NCI-H1048 (cell line): ENCODE measurements at regions not wholly inside any gene's neighbourhood (a gene's known extent, or its start where the extent isn't known, plus 50 kb on each side); places are given as distances from the start of the nearest gene placed in this dataset.
"Not testable (repeated sequence)": the region's sequence is repeated elsewhere in the genome, so short reads cannot be mapped to it uniquely, and the experiment has no call there.

Source experiments
- DNase-seq: peaks from one replicate; lab custom pipeline; 2025; lab: John Stamatoyannopoulos, UW

DNA sequence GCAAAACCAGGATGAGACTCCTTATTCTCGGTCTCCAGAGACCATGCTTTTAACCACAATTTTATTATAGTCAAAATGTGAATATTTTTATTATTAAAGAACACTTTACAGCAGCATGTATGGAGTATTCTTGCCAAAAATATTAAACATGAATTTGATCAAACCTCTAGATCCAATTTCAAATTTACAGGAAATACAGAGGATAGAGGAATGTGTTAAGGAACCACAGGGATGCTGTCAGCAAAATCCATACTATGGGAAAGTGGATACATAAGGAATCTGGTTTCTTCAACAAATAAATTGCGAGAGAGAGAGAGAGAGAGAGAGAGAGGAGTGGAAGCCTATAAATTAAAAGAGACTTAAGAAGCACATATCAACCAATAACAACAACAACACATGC is 348.2 kb upstream of the NUDT12 start:
- no peak for DNase-seq

DNA sequence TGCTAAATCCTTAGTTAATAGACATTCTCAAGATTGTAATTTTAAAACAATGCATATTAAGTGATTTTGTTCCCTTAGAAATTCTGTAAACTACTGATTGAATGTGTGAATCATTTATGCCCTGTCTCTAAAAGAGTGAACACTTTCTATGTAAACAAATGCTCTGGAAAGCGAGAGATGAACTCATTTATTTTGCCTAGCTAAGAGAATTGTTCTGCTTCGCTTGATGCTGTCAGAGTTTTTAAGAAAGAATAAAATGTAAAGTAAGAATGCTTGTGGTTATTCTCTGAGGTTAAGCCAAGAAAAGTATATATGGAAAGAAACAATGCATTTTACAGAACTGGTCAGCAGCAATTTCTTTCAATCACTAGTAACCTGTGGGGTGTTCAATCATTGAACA is 347.4 kb upstream of the NUDT12 start:
- no peak for DNase-seq

DNA sequence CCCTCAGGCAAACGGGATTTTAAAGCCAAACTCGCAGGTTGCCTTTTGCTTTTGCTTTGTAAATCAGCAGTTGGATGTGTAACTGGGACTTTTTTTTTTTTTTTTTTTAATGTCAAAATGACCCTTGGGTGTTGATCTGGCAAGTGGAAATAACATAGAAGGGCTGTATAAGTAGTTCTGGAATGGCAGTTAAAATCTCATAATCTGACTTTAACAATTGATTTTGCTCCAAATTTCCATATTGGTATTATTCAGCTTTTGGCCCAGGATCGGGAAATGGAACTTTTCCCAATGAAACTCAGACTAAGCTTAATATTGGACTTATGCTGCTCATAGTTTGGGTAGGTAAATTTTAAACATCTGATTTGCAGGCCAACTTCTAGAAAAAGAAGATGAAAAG is 346.8 kb upstream of the NUDT12 start:
- DNase-seq, result no peak

DNA sequence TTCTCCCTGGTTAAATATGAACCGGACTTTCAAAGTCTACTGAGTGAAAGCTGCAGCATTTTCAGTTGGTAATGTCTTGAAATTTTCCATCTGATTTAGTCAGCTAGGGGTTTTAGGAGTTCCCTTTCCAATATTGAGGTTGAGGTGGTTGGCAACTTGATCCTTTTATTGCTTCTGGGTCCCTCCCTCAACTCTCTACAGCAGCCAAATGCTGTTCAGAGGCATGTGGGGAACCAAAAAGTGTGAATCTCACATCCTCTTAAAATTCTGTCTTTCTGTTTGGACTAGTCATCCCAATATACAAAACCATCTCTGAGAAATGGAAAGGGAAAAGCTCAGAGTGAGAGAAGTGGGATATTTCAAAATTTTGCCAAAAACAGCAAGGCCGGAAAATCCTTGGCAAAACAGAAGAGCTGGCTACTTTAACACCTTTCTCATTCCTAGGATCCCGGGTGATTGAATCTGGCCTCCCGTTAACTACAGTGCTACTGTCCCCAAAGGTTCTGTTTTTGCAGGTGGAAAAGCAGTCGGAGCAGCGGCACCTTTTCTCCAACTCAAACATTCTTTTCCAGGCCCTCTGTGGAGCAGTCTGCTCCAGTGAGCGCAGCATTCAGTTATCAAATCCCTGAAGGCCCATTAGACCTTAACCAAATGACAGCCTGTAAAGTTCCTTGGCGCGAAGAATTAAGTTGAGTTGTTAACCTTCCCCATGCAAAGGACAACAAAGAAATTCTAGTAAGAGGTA is 345.9 kb upstream of the NUDT12 start:
- DNase-seq, result no peak

DNA sequence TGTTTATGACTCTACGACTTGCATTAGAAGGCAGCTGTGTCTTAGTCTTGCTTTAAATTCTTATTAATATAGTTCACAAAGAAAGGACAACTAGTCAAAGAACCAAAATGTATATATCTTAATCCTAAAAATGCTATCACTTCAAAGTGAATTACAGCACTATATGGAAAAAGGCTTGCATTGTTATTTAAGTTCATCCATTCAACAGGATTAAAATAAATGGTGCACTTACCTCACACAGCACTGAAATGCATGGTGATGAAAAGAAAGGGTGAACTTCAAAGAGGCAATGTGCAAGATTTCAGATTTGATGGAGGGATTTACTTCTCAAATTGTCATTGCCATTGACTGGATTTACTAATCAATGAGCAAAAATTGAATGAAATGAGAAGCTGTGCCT is 344.4 kb upstream of the NUDT12 start:
- no peak for DNase-seq

DNA sequence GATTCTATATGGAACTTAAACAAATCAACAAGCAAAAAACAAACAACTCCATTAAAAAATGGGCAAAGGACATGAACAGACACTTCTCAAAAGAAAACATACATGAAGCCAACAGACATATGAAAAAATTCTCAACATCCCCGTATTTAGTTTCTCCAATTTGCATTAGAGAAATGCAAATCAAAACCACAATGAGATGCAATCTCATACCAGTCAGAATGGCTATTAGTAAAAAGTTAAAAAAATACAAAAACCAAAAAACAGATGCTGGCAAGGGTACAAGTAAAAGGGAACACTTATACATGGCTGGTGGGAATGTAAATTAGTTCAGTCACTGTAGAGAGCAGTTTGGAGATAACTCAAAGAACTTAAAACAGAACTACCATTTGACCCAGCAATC is 342.1 kb upstream of the NUDT12 start:
- DNase-seq, result no peak

DNA sequence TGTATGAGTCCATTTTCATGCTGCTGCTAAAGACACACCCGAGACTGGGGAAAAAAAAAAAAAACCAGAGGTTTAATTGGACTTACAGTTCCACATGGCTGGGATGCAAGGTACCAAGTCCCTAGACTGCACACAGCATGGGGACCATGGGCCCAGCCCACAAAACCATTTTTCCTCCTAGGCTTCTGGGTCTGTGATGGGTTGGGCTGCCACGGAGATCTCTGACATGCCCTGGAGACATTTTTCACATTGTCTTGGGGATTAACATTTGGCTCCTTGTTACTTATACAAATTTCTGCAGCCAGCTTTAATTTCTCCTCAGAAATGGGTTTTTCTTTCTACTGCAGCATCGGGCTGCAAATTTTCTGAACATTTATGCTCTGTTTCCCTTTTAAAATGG is 340.3 kb upstream of the NUDT12 start:
- DNase-seq, result no peak

DNA sequence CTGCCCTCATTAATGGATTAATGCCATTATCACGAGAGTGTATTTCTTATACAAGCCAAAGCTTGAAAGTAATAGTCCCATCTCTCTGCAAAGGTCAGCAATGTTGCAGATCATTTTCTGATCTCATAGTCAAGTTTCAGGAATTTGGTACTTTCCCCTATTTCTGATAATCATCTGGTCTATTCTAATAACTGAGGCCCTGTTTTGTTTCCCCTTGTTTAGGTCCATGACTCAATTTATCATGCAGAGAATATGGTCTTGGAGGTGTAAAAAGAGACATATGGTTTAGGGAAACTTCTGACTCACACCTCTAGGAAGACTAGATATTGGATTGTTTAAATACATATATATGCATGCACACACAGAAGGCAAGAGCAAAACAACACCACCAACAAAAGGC is 339.3 kb upstream of the NUDT12 start:
- DNase-seq, result no peak

DNA sequence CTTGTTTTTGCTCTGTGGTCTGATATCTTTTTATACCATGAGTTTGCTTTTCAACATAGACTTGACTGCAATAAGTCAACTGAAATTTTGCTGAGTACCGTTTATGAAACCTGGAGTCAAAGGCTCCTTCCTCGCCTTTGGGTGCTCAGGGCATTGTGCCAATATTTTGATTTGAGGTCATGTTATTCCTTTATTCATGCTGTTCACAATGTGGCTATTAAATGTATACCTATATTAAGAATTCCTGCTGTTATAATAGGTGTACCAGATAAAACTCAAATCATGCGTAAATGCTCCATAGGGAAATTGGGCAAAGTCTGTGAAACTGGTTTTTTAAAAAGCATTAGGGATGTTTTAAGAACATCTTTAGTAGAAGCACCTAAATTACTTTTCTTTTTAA is 334.0 kb upstream of the NUDT12 start:
- no peak for DNase-seq

DNA sequence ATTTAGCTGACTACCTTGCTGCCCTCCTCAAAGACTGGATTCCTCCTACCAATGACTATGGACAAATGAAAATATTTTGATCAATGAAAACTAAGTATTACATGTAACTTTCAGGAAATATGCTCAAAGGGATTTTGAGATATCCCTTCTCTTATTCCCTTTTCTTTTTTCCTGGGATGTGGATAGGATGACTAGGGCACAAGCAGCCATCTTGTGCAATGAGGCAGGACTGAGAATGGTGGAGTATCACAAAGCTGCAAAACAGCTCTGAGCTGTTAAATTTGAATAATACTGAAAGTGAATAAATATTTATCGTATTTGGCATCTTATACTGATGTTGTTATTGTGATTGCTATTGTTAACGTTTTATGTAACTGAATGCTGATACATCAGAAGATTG is 333.1 kb upstream of the NUDT12 start:
- no peak for DNase-seq

DNA sequence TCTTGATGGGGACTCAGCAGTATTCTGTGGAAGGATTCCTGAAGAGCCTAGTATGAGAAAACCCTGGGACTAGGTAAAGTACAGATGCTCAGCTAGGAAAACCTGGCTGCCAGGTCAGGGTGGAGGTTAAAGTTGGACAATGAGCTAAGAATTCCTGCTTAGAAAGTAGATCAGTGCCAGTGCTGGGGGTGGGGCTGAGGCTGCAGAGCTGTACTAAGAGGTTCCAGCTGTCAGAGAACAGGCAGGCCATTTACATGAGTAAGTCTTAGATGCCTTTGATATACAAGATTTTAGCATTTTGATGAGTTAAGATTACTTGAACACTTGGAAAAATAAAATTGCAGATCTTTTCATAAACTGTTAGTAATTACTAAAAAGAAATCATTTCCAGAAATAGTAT is 332.3 kb upstream of the NUDT12 start:
- no peak for DNase-seq

DNA sequence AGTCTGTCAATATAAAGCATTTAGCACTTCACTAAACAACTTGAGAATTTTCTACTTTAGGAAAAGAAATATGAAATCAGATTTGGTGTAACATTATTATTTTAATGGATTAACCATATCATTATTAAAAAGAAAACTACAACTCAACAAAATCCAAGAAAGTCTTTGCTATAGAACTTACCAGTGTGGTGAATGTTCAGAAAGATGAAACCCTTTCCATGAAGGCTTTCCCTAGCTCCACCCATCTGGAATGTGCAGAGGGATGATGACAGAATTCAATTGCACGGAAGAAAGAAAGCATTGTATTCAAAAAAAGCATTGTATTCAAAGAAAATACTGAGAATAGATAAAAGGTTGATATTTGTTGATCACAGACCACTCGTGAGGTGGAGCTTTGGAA is 328.6 kb upstream of the NUDT12 start:
- DNase-seq, result no peak

DNA sequence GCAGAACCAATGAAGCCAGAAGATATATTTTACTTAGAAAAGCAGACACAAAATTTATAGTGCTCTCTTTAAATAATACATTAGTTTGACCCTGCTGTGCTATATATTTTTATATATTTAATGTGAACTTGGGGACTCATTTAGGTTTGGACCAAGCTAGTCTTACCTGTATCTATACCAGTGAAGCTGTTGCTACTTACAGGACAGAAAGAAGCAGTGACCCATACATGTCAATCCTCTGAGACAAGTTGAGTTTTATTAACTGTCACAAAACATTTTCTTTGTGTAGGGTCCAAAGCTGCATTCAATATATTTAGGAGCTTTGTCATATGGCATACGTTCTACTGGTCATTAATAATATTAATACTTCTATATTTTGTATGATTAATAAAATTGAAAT is 327.7 kb upstream of the NUDT12 start:
- no peak for DNase-seq

DNA sequence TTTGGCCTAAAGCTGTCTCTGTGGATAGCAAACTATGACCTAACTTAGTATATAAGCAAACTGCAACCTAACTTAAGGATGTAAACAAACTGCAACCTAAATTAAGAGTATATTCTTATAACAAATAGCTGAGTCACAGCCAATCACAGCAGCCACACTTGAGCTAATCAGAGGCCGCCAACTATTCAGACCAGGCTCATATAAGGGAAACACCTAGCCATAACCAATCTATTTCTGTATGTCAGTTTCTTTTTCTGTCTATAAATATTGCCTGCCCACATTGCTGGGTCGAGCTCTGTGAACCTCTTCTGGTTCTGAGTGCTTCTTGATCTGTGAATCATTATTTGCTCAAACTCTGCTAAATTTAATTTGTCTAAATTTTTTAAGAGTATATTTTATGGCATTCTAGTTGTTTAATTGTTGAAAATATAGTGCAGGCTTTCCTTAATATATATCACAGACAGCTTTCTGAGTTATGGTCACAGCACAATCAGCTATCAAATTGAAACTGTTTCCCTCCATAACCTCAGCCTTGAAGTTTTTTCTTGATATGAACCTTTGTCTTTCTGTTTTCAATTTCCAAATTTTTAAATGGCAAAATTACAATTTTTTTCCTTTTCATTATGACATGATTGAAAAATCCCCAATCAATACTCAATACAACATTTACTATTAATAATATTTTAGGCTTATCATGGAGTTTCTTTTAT is 327.1 kb upstream of the NUDT12 start:
- no peak for DNase-seq

DNA sequence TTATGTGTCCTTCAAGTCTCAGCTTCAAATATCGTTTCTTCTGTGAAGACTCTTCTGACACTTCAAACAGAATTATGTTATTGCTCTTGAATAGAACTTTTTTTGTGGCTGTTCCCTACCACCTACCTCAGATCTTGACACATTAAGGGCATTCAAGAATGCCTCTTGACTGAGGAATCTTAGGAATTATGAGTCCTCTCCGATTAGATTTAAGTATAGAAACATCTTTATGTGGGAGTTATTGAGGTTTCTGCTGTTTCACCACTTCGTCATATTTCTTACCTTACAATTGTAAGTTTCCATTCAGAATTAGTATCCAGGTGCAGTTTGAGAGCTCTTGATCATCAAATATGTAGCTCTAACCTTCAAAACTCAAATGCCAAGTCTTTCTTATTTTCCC is 324.2 kb upstream of the NUDT12 start:
- DNase-seq, result no peak

DNA sequence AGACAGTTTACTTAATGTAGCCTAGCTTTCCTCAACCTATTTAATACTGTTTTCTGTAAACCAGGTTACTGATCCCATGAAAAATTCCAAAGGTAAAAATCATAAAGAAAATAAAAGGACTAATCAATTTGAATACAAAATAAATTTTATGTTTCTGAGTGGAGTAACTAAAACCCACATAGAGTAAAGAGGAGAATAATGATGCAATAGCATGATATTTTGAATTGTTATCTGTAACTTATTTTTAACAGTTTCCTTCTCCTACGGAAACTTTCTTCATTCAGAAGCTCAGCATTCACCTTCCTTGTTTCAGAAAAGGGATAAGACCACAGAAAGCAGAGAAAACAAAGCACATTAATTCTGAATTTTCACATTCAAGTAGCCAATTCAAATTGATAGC is 320.6 kb upstream of the NUDT12 start:
- DNase-seq, result no peak

DNA sequence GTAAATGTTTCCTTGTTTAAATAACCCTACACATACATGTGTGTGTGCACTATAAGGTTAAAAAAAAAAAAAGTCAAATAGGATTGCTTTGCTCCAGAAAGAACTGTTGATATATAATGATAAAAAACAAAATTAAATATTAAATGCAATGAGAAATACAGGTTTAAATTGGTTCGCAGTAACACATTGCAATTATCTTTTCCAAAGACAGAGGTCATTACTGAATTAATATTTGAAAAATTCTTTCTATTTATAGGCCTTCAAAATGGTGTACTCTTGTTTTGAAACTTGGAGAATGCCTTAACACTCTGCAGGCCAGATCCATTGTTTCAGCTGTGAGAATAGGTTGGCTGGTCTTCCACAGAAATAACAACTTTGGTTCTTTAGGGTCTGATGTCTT is 319.0 kb upstream of the NUDT12 start:
- no peak for DNase-seq

DNA sequence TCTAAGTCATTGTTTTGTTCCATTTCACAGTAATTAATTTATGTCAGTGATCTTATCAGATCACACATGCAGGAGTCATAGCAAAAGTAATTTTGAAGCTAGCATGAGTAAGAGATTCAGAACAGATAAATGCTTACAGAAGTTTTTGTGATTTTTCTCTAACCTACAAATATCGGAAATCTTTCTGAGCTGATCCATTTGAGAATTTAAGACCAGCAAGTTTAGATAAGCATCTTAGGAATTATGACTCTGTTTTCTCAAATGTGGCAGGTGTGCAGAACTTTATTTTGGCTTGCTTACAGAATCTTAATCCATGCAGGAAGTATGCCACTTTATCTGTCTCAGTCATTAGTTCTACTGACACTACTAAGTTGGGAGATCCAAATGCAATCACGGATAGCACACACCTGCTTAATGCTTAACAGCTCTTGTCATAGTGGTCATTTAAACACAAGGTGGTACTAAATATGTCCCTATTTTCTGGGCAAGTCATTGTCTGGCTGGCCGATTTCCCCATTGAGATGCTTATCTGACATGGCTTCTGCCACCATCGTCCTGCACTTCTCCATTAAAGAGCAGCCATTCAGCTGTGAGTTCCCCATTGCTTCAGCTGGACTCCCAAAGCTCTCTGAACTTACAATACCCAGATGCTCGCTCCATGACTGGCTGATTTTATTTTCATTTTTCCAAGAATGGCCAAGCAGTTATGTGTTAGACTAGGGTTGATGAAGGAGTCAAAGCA is 305.4 kb upstream of the NUDT12 start:
- DNase-seq, result no peak

DNA sequence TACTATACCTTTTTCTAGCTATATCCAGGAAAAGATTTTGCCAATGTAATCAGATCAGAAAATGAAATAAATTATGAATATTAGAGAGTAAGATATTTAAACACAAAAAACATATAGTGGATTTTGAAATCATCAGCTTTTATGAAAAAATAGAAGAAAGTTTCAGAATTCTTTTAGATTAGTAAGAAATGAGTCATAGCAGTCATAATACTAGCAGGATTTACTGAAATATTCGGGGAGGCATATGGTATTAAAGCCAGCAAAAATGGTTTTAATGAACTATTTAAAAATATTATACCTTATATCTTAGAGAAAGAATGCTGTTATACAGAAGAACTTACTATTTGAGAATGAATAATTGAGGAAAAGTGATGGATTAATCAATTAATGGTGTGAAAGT is 303.6 kb upstream of the NUDT12 start:
- no peak for DNase-seq

DNA sequence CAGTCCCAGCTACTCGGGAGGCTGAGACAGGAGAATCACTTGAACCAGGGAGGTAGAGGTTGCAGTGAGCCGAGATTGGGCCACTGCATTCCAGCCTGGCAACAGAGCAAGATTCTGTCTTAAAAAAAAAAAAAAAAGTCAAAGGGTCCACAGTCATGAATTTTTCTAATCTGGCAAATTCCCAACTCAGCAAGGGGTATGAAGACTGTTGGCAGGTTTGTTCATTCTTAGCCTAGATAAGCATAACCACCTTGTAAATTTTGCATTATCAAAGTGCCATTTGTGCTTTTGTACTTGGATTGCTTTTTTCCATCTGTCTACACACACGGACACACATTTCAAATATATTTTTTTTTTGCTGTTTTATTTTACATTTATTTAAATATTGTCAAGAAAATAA is 299.8 kb upstream of the NUDT12 start:
- DNase-seq, result no peak

DNA sequence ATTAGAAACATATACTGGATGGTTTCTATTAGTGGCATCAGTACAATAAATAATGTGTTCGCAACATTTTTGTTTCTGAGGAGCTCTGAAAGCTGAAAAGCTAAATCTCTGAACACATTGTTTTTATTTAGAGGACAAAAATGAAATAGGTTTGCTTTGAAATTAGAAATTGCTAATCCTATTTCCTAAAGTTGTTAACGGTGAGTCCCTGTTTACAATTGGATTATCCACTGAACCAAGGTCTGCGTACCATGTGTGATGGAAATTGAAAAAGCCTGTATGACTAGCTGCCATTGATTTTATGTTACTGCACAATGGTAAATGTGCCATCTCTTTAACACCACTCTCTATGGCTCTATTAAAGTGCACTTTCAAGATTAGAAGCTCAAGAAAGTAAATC is 297.7 kb upstream of the NUDT12 start:
- DNase-seq, result no peak

DNA sequence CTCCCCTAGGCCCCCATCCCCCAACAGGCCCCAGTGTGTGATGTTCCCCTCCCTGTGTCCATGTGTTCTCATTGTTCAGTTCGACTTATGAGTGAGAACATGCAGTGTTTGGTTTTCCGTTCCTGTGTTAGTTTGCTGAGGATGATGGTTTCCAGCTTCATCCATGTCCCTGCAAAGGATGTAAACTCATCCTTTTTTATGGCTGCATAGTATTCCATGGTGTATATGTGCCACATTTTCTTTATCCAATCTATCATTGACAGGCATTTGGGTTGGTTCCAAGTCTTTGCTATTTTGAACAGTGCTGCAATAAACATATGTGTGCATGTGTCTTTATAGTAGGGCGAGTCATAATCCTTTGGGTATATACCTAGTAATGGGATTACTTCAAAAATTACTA is 295.8 kb upstream of the NUDT12 start:
- DNase-seq, result not testable (repeated sequence)

DNA sequence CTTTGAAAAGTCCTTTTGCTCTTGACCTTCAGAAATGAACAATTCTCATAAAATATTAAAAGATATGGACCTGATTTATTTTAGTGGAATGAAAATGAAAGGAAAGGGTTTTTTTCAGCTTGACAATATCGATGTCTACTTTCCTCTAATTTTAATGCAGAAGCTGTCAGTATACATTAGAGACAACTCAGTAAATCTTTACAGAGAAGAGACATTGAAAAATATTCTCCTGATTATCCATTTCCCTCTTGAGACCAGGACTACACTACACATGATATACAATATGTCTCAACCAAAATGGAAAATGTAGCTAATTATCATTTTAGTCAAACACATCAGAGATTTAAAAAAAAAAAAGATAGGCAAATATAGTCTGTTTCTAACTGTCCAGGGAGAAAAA is 288.5 kb upstream of the NUDT12 start:
- DNase-seq, result no peak
